Endometrium (tissue), 2 donors: ENCODE measurements at regions not wholly inside any gene's neighbourhood (a gene's known extent, or its start where the extent isn't known, plus 50 kb on each side); places are given as distances from the start of the nearest gene placed in this dataset.

Experiments used
- FAIRE-seq: peaks from 2 replicates; lab custom pipeline; 2012; peaks lifted over from hg19 to GRCh38; lab: Jason Lieb, UNC
- donor health status: control.
- donor health status: control.

DNA sequence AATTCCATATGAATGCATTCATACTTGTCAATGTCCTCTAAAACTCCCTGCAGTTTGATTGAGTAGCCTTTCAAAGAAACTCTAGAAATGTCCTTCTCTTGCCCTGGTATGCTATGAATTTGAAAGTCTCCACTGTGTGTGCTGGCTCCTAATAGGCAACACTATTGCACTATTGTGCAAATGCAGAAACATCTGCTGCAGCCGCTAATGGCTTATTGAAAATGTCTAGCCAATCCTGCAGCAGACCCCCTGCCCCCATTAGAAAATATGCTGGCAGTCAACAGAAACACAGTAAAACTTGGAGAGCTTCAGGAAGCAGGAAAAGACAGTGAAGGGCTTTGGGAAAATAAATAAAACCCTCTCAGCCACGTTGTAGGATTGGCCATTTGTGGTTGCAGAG lies 87.3 kb upstream of the GRAMD2B start:
- peak; percentile 26 for FAIRE-seq

DNA sequence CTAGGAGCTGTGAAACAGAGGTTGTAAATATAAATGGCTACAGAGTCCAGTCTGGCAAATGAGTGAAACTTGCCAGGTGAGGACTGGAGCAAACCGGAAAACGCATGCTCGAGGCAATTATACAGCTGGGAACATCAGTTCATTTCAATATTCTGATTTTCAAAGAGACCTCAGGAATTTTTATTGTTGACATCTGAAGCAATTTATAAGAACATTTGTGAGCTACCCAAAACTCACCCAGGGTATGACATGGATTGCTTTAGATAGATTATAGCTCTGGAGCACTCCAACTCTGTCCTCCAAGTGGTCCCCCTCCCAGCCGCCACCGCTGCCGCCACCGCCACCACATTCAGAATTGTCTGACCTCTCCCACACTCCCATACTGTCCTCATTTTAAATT lies 84.6 kb upstream of the GRAMD2B start:
- FAIRE-seq, result no peak

DNA sequence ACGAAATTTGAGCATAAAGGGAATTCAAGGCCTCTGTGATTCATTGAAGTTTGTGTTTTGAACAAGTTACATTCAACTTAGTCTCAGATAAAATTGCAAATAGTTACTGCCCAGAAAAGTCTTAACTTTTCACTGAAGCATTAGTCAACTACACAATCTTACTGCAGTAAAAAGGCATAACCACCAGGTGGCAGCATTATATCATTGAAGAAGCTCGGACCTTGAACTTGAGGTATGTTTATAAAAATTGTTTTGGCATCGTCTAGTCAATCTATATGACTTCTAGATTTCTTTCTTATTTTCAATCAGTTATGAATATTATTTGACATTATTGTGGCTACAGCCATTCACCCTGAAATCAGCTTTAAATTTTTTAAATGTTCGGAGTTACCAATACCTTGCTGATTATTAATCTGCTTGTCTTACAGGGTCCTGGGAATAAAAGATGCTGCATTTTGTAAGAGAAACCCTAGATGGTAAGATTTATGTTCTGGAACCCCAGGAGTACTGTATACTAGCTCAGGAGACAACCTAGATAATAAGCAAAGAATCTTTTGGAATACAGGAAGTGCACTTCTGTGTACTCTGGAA lies 83.9 kb upstream of the GRAMD2B start:
- FAIRE-seq, result peak; percentile 94

DNA sequence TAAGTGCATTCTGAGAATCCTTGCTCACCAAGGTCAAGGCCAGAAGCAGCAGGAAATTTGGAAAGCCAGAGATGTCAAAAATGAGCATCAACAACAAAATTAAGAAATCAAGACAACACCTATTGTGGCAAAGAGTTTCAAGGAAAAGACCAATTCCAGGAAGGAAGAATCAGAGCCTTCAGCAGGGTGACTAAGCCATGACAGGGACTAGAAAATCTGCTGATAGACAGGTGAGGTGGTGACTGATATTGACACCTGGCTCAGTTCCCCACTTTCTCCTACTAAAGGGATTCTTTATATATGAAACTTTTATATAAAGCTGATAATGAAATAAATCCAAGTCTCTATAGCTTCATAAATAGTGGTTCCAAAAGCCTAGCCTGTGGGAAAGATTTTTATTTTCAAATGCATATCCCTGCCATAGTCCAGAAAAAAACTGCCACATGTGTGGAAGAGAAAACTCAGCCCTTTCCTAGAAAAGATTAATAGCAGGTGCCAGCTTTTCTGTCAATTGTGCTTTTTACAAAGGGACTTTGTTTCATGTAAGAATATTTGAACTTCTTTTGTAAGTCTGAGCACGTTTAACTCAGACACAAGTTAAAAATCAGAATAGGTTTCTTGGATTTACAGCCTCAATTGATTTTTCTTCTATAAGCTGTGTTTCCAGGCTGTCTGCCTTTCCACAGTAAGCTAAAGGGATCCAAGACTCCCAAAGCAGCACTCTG lies 81.1 kb upstream of the GRAMD2B start:
- no peak for FAIRE-seq

DNA sequence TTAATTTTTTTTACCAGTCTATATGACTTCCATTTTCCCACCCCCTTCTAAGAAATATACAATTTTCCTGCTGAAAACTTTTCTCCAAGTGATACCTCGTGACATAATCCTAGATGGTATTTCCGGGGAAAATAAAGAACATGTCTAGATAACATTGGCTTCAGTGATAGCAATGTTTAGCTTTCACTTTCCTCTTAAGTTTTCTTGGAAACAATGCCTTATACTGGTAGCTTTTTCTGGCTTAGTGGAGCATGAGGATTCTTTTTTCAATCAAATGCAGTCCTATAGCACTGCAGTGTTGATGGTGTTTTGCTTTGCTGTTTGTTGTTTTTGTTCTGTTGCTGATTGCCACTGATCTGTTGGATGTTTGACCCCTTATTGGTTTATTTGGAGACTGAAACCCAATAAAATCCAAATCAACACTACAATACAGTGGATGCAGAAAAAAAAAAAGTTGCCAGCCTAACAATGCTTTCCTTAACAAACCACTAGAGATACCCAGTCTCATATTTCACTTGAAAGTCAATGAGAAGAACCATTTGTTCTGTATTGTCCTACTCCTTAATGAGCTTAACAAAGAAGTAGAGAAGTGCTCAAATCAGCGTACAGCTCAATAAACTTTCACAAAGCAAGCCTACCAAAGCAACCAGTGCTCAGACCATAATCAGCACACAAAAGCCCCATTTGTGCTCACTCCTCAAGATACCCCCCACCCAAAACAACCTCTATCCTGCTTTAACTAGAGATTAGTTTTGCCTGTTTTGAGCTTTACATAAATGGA lies 74.2 kb upstream of the GRAMD2B start:
- FAIRE-seq, result no peak

DNA sequence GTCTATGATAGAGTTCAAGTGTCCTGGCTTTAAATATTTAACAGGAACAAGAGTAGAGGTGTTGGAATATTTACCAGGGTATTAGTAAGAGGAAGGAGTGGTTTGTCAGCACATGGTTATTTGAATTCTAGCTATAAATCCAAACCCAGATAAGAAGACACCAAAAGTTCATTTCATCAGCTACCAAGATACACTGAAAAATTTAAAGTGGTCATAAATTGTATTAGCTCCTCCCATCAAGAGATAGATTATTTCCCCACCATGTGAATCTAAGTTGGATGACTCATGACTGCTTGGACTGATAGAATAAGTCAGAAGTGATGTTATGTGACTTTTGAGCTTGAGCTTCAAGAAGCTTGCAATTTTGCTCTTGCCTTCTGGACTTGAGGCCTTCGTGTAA lies 72.1 kb upstream of the GRAMD2B start:
- no peak for FAIRE-seq

DNA sequence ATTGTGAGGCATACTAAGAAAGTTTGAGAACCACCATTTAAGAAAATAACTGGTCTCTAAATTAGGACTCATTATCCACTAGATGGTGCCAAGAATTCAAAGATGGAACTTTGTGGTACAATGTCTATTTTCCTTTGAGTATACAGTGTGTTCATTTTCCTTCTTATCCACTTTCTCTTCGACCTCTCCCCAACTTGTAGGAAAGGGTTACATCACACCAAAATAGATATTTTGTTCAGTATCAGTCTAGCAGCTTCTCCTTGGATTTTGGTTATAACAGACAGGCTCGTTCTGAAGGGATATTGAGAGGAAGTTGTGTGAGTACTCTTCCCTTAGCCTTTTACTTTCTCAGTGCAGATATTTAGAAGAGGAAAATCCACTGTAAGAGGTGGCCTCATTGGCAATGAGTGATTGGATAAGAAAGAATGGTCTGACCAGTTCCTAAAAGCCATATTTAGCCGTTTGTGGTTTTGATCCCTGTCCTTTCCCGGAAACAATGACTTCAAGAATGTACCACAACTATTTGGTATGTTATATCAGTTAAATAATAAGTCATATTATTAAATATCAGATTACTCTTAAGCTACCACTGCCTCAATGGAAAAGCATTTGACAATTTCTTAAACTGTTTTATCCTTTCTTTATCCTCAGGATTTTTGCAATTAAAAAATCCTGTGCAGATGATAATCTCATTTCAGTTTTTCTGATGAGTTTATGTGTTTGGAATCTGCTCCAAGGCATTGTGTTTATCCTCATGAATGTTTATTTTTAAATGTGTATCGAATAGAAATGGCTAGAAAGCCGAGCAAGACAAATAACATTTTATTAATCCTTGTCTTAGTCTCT lies 69.0 kb upstream of the GRAMD2B start:
- FAIRE-seq, result peak; percentile 95

DNA sequence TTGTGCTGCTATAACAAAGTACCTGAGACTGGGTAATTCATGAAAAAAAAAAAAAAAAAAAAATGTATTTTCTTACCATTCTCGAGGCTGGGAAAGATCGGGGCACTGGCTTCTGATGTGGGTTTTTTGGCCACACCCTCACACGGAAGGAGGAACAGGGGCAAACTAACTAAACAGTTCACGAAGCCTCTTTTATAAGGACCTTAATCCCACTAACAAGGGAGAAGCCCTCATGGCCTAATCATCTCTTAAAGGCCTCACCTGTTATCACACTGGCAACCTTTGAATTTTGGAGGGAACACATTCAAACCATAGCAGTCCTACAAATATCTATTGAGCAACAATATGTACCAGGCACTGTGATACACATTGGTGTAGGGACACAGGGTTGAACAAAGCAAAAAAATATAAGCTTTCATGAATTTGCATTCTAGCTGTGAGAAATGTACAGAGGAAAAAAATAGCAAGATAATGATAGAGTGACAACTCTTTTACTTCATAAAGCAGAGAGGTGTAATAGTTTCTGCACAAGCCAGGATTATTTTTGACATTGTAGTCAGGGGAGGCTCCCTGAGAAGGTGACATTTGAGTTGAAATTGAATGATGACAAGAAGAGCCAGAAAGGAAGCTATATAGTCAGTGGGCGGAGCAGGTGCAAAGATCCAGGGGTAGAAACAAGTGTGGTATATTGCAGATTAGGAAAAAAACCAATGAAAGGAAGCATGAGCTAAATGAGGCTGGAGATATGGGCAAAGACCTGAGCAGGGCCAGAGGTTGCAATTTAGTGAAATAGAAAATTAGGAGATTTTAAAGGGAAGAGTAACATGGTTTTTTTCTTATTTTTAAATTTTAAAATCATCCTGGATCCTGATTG lies 68.1 kb upstream of the GRAMD2B start:
- no peak for FAIRE-seq

DNA sequence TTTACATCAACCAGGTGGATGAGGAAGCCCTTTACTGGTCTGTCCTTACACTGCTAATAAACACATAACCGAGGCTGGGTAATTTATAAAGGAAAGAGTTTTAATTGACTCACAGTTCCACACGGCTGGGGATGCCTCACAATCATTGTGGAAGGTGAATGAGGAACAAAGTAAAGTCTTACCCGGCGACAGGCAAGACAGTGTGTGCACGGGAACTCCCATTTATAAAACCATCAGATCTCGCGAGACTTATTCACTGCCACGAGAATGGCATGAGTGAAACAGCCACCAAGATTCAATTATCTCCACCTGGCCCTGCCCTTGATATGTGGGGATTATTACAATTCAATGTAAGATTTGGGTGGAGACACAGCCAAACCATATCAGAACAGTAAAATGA lies 67.3 kb upstream of the GRAMD2B start:
- FAIRE-seq, result no peak

DNA sequence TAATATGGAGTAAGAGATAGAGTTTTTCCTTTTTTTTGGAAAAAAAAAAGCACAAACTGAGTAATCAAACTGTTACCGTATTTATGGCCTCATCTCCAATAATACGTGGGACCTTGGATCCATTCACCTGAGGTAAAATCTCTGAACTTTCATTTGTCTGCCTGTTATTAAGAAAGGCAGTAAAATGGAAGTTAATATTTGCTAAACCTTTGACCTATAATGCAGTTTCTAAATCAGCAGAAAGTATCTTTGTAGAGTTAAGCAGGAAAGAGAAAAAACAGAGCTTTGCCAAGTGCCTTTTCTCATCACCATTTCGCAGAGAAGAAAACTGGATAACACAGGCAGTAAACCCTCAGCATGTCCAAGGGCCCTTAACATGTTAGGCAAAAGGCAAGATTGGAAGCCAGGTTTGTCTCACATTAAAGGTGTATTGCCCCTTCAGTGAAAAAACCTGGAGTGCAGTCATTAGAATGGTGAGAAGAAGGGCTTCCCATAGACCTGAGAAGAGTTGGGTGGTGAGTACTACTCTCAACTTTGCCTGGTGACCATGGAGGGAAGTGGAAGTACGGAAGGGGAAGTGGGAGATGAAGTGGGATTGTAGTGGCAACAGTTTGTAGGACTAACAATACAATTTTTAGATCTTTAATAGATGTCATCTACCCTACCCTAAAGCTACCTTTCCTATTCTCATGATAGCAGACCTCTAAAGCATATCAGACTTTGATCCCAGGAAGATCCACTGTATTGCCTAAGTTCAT lies 65.4 kb upstream of the GRAMD2B start:
- no peak for FAIRE-seq

DNA sequence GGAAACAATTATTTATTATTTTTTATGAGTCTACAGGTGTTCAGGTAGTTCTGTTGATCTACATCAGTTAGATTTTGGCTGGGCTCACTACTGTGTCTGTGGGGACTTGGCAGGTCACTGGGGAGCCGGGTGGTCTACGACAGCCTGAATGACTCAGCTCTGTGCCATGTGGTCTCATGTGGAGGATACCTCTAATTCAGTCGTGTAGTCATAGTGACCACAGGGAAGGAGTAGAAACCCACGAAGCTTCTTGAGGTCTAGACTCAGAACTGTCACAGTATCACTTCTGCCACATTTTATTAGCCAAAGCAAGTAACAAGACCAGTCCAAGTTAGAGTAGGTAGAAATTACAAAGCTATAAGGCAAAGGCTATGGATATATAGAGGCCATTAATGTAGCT lies 64.7 kb upstream of the GRAMD2B start:
- FAIRE-seq, result no peak

DNA sequence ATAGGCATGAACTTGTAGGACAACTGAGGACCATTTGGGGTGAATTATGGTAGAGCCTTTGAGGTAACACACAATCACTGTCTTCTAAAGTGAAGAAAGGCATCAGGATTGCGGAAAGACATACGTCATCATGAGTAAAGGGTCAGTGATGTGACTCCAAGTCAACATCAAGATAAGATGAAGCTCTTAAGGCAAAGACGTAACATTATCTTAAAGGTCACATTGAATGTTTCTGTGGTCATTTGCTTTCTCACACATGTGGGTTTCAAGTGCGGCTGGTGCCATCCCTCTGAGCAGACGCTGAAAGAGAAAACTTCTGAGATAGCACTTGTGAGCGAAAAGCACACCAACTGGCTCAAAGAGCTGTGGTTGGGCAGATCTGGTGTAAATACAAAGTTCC lies 63.3 kb upstream of the GRAMD2B start:
- no peak for FAIRE-seq

DNA sequence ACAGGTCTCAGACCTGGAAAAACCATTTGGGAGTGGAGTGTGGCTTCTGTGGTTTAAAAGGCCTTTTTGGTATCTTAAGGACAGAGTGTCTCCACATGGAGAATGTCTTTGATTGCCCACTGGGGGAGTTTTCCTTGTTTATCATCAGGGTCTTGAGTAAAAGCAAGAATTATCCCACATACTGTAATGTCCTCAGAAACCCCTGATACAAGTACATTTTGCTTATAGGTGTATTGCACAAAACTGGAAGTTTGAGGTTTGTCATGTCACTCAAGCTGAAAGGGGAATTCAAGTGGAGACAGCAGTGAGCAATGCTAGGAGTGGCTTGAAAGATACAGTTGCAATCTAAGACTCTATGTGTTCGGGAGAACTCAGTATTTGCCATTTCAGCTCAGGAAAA lies 62.7 kb upstream of the GRAMD2B start:
- FAIRE-seq, result no peak

DNA sequence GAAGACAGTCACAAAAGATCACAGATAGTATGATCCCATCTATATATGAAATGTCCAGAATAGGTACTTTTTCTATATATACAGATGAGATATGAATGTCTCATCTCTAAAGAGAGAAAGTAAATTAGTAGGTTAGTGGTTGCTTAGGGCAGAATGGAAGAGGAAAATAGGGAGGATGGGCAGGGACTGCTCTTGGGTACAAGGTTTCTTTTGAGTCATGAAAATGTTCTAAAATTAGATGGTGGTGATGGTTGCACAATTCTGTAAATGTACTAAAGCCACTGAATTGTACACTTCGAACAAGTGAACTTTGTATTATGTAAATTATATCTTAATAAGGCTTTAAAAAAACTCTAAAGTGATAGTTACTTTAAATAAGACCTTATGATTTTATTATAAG lies 59.6 kb upstream of the GRAMD2B start:
- no peak for FAIRE-seq

DNA sequence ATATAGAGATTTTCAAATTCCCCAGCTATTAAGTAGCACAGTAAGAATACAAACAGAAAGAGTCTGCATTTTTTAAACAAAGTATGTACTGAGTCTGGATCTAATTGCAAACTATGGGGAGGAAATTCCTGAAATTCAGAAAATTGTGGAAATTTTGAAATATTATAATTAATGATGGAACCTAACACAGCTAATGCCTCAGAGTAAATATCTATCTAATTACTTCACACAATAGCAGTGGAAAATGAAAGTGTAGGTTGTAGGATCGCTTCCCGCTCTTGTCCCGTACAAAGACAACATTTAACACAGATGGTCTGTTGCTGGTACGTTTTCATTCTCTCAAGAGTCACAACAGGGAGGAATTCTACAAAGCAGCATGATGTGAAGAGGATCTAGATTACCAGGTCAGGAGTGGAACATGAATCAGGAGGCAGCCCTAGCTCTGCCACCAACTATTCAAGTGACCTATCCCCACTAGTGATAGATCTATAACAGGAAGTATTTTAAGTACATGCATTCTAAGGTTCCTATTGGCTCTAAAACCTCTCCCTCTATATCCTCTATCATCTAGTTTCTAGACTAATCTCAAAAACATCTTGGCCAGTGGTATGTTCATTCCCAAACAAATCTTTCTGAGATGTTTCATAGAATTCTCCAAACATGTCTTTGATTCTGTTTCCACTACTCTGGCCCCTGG lies 58.9 kb upstream of the GRAMD2B start:
- no peak for FAIRE-seq

DNA sequence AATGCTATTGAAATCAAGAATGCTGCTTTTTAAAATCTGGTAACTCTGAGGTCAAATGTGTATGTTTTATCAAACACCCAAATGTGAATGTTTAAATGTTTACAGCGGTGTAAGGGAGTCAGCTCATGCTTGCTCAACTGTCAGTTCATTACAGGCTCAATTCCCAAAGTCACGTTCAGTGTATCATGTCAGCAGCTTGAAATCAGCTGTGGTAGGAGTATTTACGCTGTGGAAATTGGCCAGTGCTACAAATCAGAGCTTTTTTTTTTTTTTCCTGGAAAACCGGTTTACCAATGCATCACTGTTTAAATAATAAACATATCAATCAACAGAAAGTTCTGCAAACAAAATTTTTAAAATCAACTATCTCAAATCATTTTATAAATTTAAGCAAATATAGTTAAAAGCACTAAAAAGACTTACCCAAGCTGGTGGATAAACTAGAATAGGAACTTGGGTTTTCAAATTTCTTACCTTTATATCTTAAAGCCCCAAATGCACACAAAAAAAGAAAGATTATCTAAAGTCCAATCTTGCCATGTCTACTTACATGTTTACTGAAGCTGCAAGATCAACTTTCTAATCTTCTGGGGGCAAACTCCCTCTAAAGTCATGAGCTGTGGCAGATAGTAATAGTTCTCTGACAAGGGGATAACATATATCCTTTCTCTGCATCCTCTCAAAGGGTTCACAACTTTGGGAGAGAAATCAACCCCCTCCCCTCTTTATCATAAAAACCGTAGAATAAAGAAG lies 57.6 kb upstream of the GRAMD2B start:
- FAIRE-seq, result no peak

DNA sequence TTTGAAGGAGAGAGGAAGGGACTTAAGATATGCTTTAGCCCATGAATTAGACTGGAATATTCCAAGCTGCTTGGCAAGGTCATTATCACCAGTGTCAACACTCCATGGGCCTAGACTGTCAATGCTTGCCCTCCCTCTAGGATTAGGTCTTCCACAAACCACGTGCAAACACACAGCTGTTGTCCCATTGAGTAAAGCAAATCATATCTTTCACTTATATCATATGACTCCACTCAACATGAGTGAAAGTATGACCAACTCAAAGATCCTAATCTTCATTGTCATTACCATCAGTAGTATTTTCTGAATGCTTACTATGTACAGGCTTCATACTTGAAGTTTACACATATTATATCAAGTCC lies 57.0 kb upstream of the GRAMD2B start:
- FAIRE-seq, result no peak

DNA sequence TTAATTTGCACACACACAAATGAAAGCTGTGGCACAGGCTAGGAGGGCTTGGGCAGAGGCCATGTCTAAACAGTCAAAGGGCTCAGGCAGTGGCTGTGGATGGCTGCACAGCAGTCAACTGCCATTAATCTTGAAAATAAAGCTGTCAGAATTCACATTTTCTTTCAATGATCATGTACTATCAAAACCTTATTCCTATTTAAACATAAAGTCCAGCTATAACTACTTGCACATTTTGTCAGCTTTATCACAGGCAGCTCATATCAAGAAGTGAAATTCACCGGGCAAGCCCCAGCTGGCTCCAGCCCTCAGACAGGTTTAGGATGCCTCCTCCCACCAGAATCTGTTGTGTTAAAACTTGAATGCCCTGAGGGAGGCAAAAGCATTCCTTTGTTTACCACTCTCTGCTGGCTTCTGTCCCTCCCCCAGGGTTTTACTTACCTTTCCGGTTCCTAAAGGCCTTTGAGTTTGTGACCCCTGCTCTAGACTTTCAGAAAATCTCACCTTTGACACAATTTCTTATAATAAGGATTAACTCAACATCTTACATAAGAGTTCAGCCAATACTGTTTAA lies 54.9 kb upstream of the GRAMD2B start:
- peak; percentile 81 for FAIRE-seq

DNA sequence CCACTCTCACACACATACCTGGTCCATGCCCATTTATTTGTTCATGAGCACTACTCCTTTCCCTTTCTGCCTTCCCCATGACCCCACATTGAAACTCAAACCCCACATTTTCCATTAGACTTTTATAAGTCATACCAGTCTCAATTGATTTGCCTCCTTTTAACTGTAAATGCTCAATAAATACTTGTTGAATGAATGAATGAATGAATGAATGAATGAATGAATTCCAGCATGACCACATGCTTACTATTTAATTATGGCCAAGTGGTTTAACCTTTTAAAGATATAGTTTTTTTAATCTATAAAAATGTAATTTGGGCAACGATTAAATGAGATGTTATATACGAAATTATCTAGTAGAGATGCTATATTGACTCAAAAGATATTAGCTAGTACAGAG lies 54.1 kb upstream of the GRAMD2B start:
- peak; percentile 29 for FAIRE-seq
